ENCODE measurements at regions not wholly inside any gene's neighbourhood (a gene's known extent, or its start where the extent isn't known, plus 50 kb on each side); places are given as distances from the start of the nearest gene placed in this dataset.

- no peak for TF ChIP-seq CTCF (IDR thresholded peaks at IDR 0.05)
- no peak for TF ChIP-seq ZFX (IDR thresholded peaks at IDR 0.05; ENCODE audit: borderline replicate concordance)
Observed at GRCh38 chr4:155047755-155048154, 160.7 kb upstream of the NPY2R start.
